ENCODE measurements at regions not wholly inside any gene's neighbourhood (a gene's known extent, or its start where the extent isn't known, plus 50 kb on each side); places are given as distances from the start of the nearest gene placed in this dataset.

GRCh38 chr12:118635276-118635675, 258.9 kb downstream of the SUDS3 start:
- TF ChIP-seq EZH2 (IDR thresholded peaks at IDR 0.05; ENCODE audit: low read depth) (no peak), CTCF (conservative IDR thresholded peaks at IDR 0.05) (no peak)

Measured in PC-9 (cell line).